ENCODE measurements at regions not wholly inside any gene's neighbourhood (a gene's known extent, or its start where the extent isn't known, plus 50 kb on each side); places are given as distances from the start of the nearest gene placed in this dataset.

DNA sequence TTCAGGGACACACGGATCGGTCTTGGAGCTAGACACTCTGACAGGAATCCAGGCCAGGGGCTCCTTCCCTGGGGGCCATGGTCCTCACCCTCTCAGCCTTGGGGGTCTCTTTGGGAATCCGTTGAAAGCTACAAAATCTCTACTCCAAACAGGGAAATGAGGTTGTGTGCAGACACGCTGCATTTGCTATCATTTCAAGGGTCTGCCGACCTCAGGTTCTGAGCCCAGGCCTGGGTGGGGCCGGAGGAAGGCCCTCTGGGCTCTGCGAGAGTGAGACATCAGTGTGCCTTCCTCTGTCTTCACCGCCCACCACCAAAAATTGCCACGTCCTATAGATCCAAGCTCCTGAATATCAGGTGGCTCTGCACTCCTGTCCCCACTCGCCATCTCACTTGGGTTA, 74.4 kb upstream of the FGF3 start:
- intact Hi-C loops (cut with DNase I, micrococcal nuclease): no loop called here
- DNase-seq (peak in 2 of 3 donors; percentile 28 to 29), ATAC-seq (no peak)
- H3K4me1 ChIP-seq (ENCODE audit: low read depth): peaks cover 40% of the 10 kb centered on the region
- TF ChIP-seq, protein P1, sequence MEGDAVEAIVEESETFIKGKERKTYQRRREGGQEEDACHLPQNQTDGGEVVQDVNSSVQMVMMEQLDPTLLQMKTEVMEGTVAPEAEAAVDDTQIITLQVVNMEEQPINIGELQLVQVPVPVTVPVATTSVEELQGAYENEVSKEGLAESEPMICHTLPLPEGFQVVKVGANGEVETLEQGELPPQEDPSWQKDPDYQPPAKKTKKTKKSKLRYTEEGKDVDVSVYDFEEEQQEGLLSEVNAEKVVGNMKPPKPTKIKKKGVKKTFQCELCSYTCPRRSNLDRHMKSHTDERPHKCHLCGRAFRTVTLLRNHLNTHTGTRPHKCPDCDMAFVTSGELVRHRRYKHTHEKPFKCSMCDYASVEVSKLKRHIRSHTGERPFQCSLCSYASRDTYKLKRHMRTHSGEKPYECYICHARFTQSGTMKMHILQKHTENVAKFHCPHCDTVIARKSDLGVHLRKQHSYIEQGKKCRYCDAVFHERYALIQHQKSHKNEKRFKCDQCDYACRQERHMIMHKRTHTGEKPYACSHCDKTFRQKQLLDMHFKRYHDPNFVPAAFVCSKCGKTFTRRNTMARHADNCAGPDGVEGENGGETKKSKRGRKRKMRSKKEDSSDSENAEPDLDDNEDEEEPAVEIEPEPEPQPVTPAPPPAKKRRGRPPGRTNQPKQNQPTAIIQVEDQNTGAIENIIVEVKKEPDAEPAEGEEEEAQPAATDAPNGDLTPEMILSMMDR (IDR thresholded peaks at IDR 0.05): no peak
- no peak overlapping the region for H3K4me3 ChIP-seq
- H3K9me3 ChIP-seq: no peaks in the 10 kb centered on the region
- no peaks in the 10 kb centered on the region for H3K36me3 ChIP-seq (ENCODE audit: low read depth)

DNA sequence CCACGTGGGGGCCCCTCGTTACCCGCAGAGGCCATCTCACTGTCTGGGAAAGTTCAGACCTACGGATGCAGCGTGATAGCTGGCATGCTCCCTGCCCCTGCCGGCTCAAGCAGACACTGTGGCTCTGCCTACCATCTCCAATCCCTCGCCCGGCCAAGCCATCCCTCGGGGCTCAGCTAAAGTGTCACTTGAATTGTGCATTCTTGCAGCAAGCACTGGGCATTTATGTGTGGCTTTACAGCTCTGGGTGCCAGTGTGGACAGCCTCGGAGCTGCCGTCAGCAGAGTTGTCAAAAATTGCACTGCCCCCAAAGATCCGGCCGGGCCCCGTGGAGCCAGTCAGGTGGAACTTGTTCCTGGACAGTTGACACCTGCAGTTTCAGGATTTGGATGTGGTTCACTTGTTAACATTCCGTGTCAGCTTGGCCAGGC, 75.0 kb upstream of the FGF3 start:
- DNase-seq: peak in 1 of 3 donors; percentile 31
- Histone ChIP-seq H3K4me1 (ENCODE audit: low read depth) (peaks cover 37% of the 10 kb centered on the region), H3K4me3 (no peak overlapping the region), H3K9me3 (no peaks in the 10 kb centered on the region), H3K36me3 (ENCODE audit: low read depth) (no peaks in the 10 kb centered on the region)
- ATAC-seq: no peak
- TF ChIP-seq, protein P1 (IDR thresholded peaks at IDR 0.05): no peak
- intact Hi-C loops (cut with DNase I, micrococcal nuclease): no loop called here

DNA sequence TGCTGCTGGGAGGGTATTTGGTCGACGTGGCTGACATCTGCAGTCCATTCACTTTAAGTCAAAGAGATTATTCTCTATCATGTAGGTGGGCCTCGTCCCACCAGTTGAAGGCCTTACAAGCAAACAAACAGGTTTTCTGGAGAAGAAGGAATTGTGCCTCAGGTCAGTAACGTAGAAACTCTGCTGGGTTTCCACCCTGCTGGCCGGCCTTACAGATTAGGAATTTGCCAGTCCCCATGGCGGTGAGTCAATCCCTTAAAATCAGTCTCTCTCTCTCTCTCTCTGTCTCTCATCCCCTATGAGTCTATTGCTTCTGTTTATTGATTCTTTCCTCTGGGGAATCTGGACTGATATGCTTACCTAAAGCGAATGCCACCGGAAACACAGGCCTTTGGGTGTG, 75.4 kb upstream of the FGF3 start:
- TF ChIP-seq, protein P1 (IDR thresholded peaks at IDR 0.05): no peak
- ATAC-seq (no peak), DNase-seq (no peak)
- intact Hi-C loops (cut with DNase I, micrococcal nuclease): no loop called here
- Histone ChIP-seq H3K36me3 (ENCODE audit: low read depth) (no peaks in the 10 kb centered on the region), H3K9me3 (no peaks in the 10 kb centered on the region), H3K4me1 (ENCODE audit: low read depth) (peaks cover 37% of the 10 kb centered on the region), H3K4me3 (no peak overlapping the region)

DNA sequence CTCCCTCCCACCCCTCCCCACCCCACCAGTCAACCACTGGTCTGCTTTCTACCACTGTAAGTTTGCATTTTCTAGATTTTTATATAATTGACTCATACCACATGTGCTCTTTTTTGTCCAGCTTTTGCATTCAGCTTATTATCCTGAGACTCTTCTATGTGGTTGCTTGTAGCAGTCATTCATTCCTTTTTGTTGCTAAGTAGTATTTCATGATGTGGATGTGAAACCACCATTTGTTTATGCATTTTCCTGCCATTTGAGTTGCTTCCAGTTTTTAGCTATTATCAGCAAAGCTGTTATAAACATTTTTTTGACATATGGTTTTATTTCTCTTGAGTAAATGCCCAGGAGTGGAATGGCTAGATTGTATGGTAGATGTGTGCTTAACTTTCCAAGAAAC, 77.0 kb upstream of the FGF3 start:
- H3K4me1 ChIP-seq (ENCODE audit: low read depth): peaks cover 24% of the 10 kb centered on the region
- H3K36me3 ChIP-seq (ENCODE audit: low read depth): no peaks in the 10 kb centered on the region
- no peaks in the 10 kb centered on the region for H3K9me3 ChIP-seq
- intact Hi-C loops (cut with DNase I, micrococcal nuclease): no loop called here
- TF ChIP-seq, protein P1 (IDR thresholded peaks at IDR 0.05): no peak
- H3K4me3 ChIP-seq: no peak overlapping the region
- ATAC-seq (no peak), DNase-seq (no peak)

DNA sequence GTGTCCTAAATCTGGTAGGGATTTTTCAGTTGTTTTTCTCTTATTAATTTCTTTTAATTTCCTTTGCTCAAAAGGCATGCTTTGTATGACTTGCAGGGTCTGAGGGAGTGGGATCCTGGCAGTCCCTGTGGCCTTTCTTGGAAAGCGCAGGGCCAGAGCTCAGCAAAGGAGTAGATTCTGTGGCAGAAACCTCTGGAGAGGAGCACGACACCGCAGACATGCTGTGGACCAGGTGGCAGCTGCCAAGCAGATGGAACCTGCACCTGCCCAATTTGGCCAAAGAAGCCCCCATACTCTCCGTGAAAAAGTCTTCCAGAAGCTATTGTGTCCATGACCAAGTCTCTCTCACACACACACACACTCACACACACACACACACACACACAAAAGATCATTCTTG, 78.9 kb upstream of the FGF3 start:
- H3K9me3 ChIP-seq: no peaks in the 10 kb centered on the region
- H3K36me3 ChIP-seq (ENCODE audit: low read depth): no peaks in the 10 kb centered on the region
- H3K4me1 ChIP-seq (ENCODE audit: low read depth): peaks cover 7% of the 10 kb centered on the region
- no peak for ATAC-seq
- H3K4me3 ChIP-seq: no peak overlapping the region
- DNase-seq: peak in 2 of 3 donors; percentile 14
- intact Hi-C loops (cut with DNase I, micrococcal nuclease): no loop called here
- TF ChIP-seq, protein P1 (IDR thresholded peaks at IDR 0.05): no peak

All from mucosa of descending colon (tissue), 3 donors.